NCI-H82 (cell line): ENCODE measurements at regions not wholly inside any gene's neighbourhood (a gene's known extent, or its start where the extent isn't known, plus 50 kb on each side); places are given as distances from the start of the nearest gene placed in this dataset.
"Not testable (repeated sequence)": the region's sequence is repeated elsewhere in the genome, so short reads cannot be mapped to it uniquely, and the experiment has no call there.

ENCODE experiments used
- DNase-seq: peaks from one replicate; lab custom pipeline; 2025; lab: John Stamatoyannopoulos, UW

GRCh38 chr4:28225050-28225449, 1364.4 kb downstream of the STIM2 start:
- peak; percentile 70 for DNase-seq

DNA sequence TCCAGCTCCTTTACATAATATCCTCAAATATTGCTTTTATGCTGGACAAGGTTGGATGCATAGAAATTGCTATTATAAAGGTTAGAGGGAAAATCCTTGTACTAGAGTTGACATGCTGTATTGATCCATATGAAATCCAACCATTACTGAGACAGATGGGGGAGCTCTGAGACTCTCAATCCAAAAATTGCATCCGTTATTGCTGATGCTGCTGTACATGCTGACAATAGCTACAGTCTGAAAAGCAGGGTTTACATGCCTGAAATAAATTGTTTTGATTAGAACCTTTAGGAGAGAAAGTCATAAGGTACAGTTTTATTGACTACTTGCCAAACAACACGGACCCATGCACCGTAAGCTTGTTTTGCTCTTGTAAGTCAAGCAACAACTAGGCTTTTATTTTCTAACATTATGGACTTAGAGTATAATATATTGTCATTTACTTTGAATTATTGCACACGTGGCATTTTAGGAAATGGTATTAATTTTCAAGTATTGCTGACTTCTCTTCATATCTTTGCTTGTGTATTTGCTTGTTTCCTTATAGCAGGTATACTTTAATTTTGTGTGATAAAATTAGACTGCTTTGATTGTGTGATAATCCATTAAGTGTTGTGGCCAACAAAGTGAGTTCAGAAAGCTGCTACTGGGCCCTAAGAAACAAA, 1365.2 kb downstream of the STIM2 start:
- DNase-seq = peak; percentile 47

DNA sequence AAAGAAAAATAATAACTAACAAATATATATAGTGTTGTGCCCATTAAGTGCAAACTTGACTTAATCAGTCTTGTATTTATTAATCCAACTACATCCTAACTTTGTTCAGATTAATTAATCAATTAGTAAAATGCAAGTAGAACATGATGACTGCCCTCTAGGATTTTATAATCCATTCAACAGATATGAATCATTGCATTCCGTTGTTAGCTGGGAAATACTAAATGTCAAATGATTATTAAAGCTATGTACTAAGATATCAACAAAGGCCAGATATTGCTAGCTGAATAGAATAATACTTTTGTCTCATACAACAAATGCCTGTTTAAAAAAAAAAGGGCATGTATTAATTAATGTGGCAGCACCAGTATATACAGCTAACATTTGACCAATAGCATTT, 1366.3 kb downstream of the STIM2 start:
- DNase-seq = no peak

DNA sequence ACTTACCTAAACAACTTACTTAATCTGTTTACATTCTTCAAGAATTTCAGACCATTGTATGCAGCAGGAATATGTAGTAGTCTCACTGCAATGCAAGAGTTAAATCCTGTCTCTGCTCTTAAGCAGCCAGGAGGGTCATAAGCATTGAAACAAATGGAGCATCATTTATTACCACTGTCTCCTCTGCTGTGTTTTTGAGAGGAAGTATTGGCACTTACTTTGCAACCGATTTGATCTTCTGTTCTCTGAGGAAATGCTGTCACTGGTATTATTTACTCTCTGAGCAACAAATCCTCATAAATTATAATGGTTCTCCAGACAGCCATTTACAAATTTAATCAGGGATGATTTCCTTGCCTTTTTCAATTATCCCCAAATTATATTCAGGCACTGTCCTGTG, 1367.1 kb downstream of the STIM2 start:
- no peak for DNase-seq

GRCh38 chr4:28228561-28229491, 1368.2 kb downstream of the STIM2 start:
- no peak for DNase-seq

GRCh38 chr4:28232376-28232775, 1371.7 kb downstream of the STIM2 start:
- DNase-seq = no peak

- no peak for DNase-seq
Observed at GRCh38 chr4:28232951-28233350, 1372.3 kb downstream of the STIM2 start.

DNA sequence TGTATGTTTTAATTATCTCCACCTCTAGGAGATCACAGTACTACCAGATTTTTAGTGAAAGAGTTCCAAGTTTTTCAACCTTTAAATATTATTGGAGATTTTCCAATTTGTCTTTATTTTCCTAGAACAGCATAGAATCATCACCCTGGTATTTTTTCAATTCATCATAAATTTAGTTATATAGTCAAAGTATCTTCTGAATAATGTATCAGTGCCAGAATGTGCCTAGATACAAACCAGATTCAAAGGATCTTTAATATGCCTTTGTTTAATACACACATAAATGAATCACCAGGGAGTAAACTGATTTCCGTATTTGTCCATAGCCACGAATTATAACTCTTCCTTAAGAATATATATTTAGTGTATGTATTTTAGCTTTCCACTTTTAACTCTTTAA, 1373.1 kb downstream of the STIM2 start:
- no peak for DNase-seq

- no peak for DNase-seq
Observed at GRCh38 chr4:28238876-28239275, 1378.2 kb downstream of the STIM2 start.

- no peak for DNase-seq
Observed at GRCh38 chr4:28241021-28241420, 1380.4 kb downstream of the STIM2 start.

DNA sequence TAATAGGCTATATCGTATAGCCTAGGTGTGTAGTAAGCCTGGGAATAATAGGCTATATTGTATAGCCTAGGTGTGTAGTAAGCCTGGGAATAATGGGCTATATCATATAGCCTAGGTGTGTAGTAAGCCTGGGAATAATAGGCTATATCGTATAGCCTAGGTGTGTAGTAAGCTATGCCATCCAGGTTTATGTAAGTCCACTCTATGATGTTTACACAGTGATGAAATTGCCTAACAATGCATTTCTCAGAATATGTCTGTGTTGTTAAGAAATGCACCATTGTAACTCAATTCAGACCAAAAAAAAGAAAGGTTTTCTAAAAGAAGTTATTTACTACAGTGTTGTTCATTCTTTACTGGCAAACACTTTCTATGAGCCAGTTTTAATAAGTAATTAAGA, 1387.2 kb downstream of the STIM2 start:
- no peak for DNase-seq

DNA sequence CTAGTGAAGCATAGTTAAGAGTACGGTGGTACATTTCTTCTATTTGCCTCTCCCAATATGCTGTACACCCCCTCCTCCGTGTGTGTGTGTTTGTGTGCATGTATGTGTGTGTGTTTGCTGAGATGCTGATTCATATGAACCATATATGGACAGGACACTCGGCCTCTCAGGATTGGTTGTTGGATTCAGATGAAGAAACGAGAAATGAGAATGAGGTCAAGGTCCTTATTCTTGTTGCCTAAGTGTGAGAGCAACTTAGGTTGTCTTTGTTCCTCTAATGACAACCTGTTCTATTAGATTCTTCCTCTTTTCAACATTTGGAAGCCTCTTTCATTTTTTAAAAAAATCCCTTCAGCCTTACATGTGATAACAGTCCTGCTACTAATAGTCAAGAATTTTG, 1387.6 kb downstream of the STIM2 start:
- no peak for DNase-seq

GRCh38 chr4:28250646-28251045, 1390.0 kb downstream of the STIM2 start:
- DNase-seq = no peak

DNA sequence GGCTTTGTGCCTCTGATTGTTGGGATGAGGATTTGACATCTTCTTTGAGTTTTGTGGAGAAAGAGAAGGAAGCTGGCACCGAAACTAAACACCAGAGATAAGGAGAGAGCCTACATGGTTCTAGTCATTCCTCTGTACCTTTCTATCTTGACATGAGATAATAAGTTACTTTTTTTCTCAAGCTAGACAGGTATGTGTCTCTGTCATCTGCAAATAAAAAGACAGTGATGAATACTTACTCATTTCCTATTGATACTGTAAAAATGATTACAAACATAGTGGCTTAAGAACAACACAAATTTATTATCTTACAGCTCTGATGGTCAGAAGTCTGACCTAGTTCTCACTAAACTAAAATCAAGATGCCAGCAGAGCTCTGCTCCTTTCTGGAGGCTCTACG, 1391.2 kb downstream of the STIM2 start:
- DNase-seq = no peak

DNA sequence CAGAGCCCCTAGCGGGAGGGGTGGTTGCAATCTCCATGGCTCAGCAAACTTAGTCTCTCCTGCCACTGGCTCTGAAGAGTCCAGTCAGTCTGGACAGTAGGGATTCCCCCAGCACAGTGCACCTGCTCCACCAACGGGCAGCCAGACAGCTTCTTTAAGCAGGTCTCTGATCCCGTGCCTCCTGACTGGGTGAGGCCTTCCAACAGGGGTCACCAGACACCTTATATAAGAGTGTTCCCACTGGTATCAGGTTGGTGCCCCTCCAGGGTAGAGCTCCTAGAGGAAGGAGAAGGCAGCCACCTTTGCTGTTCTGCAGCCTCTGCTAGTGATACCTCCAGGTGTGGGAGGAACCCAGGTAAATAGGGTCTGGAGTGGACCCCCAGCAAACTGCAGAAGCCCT, 1393.4 kb downstream of the STIM2 start:
- DNase-seq = no peak

- no peak for DNase-seq
Observed at GRCh38 chr4:28256295-28256694, 1395.7 kb downstream of the STIM2 start.

- DNase-seq = no peak
Observed at GRCh38 chr4:28259951-28260350, 1399.3 kb downstream of the STIM2 start.

DNA sequence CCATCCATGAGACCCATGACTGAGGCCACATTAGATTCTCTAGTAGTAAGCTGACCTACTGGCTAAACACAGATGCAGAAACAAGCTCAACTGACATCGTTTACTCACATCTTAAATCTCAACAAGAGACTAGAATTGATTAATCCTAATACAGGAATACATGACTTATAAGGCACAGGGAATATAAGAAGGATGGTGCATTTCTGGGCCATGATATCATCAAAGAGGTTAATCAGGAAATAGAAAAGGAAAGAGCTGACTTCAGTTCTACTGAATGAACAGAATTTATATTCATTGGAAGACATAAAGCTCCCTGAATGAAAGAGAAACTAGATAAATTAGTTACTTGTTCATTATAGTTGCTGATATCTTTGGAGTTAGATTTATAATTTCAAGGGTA, 1406.5 kb downstream of the STIM2 start:
- no peak for DNase-seq

DNA sequence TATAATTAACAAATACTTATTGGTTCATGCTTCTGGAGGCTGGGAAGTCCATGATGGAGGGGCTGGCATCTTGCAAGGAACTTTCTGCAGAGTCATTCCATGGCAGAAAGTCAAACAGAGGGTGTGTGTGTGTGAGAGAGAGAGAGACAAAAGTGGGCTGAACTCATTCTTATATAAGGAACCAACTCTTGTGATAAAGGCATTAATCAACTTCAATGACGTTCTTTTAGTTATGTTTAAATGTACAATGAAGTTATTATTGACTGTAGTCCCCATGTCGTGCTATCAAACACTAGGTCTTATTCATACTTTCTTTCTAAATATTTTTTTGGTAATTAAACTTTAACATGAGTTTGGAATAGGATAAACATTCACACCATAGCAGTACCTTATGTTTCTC, 1408.8 kb downstream of the STIM2 start:
- no peak for DNase-seq

DNA sequence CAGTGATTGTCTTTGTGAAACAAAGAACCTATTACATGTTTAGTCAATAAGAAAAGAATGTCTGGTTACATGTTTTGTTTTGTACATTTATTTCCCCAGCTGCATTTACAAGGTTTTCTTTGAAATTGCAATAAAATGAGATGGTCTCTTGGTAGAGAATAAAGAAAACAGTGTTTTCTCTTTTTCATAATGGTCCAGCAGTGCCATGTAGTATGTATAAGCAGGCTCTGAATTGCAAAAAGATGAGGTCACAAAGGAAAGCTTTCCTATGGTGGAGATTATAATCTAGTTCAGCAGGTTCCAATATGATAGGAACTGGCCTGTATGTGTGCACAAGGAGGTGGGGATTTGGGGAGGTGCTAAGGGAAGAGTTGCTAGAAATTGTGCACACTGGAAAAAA, 1417.3 kb downstream of the STIM2 start:
- no peak for DNase-seq

- DNase-seq = no peak
Observed at GRCh38 chr4:28278676-28279075, 1418.0 kb downstream of the STIM2 start.

DNA sequence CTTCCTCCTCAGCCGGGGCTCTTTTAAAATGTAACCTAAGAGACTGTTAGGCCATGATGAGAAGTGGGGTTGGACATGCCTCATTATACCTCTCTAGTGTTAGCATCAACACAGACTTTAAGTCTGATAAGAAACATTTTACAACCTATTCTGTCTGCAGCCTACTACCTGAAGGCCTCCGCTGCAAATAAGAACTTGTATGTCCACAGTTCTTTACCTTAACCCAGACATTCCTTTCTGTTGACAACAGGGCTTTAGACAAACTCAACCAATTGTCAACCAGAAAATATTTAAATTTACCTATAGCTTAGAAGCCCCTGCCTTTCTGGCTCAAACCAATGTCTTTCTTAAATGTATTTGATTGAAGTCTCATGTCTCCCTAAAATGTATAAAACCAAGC, 1418.6 kb downstream of the STIM2 start:
- DNase-seq = no peak

DNA sequence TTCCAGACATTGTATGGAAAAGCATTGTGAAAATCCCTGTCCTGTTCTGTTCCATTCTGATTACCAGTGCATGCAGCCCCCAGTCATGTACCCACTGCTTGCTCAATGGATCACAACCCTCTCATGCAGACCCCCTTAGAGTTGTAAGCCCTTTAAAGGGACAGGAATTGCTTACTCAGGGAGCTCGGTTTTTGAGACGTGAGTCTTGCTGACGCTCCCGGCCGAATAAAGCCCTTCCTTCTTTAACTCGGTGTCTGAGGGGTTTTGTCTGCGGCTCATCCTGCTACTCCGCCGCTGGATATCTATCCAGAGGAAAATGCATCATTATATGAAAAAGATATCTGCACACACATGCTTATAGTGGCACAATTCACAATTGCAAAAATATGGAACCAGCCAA, 1425.6 kb downstream of the STIM2 start:
- not testable (repeated sequence) for DNase-seq

DNA sequence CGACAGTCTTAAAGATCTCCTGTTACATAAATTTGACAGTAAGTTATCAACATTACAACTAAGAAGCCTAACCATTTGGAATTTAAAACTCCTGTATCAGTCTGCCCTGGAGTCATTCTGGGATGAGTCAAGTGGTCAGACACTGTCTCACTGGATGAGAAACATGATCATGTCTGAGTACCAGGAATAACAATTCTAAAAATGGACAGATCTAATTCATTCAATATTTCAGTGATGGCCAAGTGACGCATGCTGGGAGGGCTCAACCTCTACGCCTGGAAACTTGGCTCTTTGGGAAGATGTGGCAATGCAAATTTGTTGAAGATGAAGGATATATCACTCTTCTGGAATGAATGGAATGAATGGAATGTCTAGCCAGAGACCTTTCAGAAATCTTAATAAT, 1427.2 kb downstream of the STIM2 start:
- no peak for DNase-seq
